Fibroblast of lung (primary cell): ENCODE measurements at regions not wholly inside any gene's neighbourhood (a gene's known extent, or its start where the extent isn't known, plus 50 kb on each side); places are given as distances from the start of the nearest gene placed in this dataset.

Experiments used
- DNase-seq, 2 donors: peaks; one replicate each; pipeline versions ENCODE4 v3.0.0 to v3.0.0-alpha.2; 2010; ENCODE audit warnings: low read depth in 2 of 2
- H2AFZ ChIP-seq: 2 replicates; pipeline ENCODE4 v1.5.1; 2012; ENCODE audit warnings: low read length, control low read depth, inconsistent platforms
- H3K27ac ChIP-seq: 2 replicates; pipeline ENCODE4 v1.5.1; 2011; ENCODE audit warnings: low read length, control low read depth; ENCODE audit not compliant: insufficient read depth
- H3K27me3 ChIP-seq: 2 replicates; pipeline ENCODE4 v1.5.1; 2011; ENCODE audit warnings: mild to moderate bottlenecking, low read length; ENCODE audit not compliant: control insufficient read depth, insufficient read depth
- H3K36me3 ChIP-seq: 2 replicates; pipeline ENCODE4 v1.5.1; 2011; ENCODE audit warnings: low read length; ENCODE audit not compliant: control insufficient read depth, insufficient read depth
- H3K4me1 ChIP-seq: 2 replicates; pipeline ENCODE4 v1.5.1; 2011; ENCODE audit warnings: low read length; ENCODE audit not compliant: control insufficient read depth, insufficient read depth; ENCODE audit errors: extremely low read depth
- H3K4me2 ChIP-seq: 2 replicates; pipeline ENCODE4 v1.5.1; 2011; ENCODE audit warnings: low read length, control low read depth; ENCODE audit not compliant: insufficient read depth; ENCODE audit errors: extremely low read depth
- H3K4me3 ChIP-seq, 4 experiments: fragments of 200-600 bp in 1 of 4; sonication (generic) in 1 of 4; replicated peaks in 1 of 4; 2 replicates each; pipeline ENCODE4 v1.5.1; 2011 to 2016; ENCODE audit warnings: low read length in 4 of 4, low read depth in 3 of 4, mild to moderate bottlenecking in 3 of 4, control low read depth in 2 of 4, inconsistent platforms in 1 of 4, mixed read lengths in 1 of 4; ENCODE audit not compliant: insufficient read depth in 1 of 4; ENCODE audit errors: control extremely low read depth in 1 of 4
- H3K79me2 ChIP-seq: 2 replicates; pipeline ENCODE4 v1.5.1; 2012; ENCODE audit warnings: mild to moderate bottlenecking, low read length, inconsistent platforms; ENCODE audit not compliant: control insufficient read depth, insufficient read depth
- H3K9ac ChIP-seq: 2 replicates; pipeline ENCODE4 v1.5.1; 2011; ENCODE audit warnings: mild to moderate bottlenecking, low read length, control low read depth; ENCODE audit not compliant: insufficient read depth
- H3K9me3 ChIP-seq: 2 replicates; pipeline ENCODE4 v1.5.1; 2012; ENCODE audit warnings: low read depth, low read length; ENCODE audit not compliant: control insufficient read depth, insufficient read depth
- H4K20me1 ChIP-seq: 2 replicates; pipeline ENCODE4 v1.5.1; 2011; ENCODE audit warnings: low read length; ENCODE audit not compliant: control insufficient read depth, insufficient read depth; ENCODE audit errors: extremely low read depth
- EZH2 ChIP-seq: IDR thresholded peaks from 2 replicates; pipeline ENCODE4 v1.5.1; 2012; ENCODE audit warnings: low read length, control low read depth, mild to moderate bottlenecking; ENCODE audit errors: missing control alignments
- TF ChIP-seq, protein P1 (sequence below), 2 donors: IDR thresholded peaks in 1 of 2; conservative IDR thresholded peaks in 1 of 2; 1 replicate in 1 of 2; 2 replicates in 1 of 2; pipeline ENCODE4 v1.5.1; 2011 to 2012; ENCODE audit warnings: low read length in 2 of 2, control low read depth in 1 of 2, inconsistent platforms in 1 of 2, low read depth in 1 of 2, mild to moderate bottlenecking in 1 of 2

DNA sequence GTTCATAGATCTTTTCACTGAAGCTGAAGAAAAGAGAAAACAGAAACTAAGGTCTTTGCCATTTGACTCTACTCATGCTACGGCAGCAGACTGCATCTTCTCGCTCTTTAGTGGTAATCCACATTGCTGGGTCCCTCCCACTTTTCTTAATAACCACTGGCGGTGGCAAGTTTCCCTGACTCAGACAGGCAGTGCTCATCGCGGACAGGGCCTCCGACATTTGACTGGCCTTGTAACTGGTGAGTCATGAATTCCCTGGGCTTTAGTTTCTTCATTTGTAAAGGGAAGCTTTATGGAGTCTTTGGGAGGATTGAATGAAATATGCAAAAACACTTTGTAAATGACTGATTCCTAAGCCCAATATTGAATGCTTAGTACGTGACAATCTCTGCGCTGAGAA, 238.2 kb upstream of the RBBP8 start:
- no peaks in the 10 kb centered on the region for H3K27me3 ChIP-seq
- no peaks in the 10 kb centered on the region for H4K20me1 ChIP-seq
- H3K79me2 ChIP-seq, result no peaks in the 10 kb centered on the region
- peak overlapping the region; percentile 76 for H3K4me2 ChIP-seq
- peak overlapping the region; percentile 20 for H3K27ac ChIP-seq
- DNase-seq, result peak; percentile 94 to 99
- no peaks in the 10 kb centered on the region for H3K36me3 ChIP-seq
- H3K9ac ChIP-seq, result no peak overlapping the region
- H2AFZ ChIP-seq, result no peak overlapping the region
- peaks cover 3% of the 10 kb centered on the region for H3K4me1 ChIP-seq
- TF ChIP-seq, protein P1, sequence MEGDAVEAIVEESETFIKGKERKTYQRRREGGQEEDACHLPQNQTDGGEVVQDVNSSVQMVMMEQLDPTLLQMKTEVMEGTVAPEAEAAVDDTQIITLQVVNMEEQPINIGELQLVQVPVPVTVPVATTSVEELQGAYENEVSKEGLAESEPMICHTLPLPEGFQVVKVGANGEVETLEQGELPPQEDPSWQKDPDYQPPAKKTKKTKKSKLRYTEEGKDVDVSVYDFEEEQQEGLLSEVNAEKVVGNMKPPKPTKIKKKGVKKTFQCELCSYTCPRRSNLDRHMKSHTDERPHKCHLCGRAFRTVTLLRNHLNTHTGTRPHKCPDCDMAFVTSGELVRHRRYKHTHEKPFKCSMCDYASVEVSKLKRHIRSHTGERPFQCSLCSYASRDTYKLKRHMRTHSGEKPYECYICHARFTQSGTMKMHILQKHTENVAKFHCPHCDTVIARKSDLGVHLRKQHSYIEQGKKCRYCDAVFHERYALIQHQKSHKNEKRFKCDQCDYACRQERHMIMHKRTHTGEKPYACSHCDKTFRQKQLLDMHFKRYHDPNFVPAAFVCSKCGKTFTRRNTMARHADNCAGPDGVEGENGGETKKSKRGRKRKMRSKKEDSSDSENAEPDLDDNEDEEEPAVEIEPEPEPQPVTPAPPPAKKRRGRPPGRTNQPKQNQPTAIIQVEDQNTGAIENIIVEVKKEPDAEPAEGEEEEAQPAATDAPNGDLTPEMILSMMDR (conservative IDR thresholded peaks at IDR 0.05 in 1 of 2, IDR thresholded peaks at IDR 0.05 in 1 of 2; ENCODE audit: low read depth in 1 of 2, low read length in 2 of 2), result no peak
- TF ChIP-seq EZH2, result no peak
- H3K9me3 ChIP-seq, result no peaks in the 10 kb centered on the region
- no peak overlapping the region for H3K4me3 ChIP-seq

- peaks cover 3% of the 10 kb centered on the region for H3K4me1 ChIP-seq
- H3K36me3 ChIP-seq, result no peaks in the 10 kb centered on the region
- H3K27me3 ChIP-seq, result no peaks in the 10 kb centered on the region
- H3K4me2 ChIP-seq, result peak overlapping the region; percentile 76
- peak in 1 of 2 donors; percentile 35 for DNase-seq
- H3K9ac ChIP-seq, result no peak overlapping the region
- H3K9me3 ChIP-seq, result no peaks in the 10 kb centered on the region
- peak overlapping the region; percentile 20 for H3K27ac ChIP-seq
- H3K79me2 ChIP-seq, result no peaks in the 10 kb centered on the region
- H3K4me3 ChIP-seq, result no peak overlapping the region
- no peaks in the 10 kb centered on the region for H4K20me1 ChIP-seq
- no peak for TF ChIP-seq EZH2
- TF ChIP-seq, protein P1 (conservative IDR thresholded peaks at IDR 0.05 in 1 of 2, IDR thresholded peaks at IDR 0.05 in 1 of 2; ENCODE audit: low read depth in 1 of 2, low read length in 2 of 2), result no peak
- H2AFZ ChIP-seq, result no peak overlapping the region
These were observed 237.5 kb upstream of the RBBP8 start for GRCh38 chr18:22695674-22696073.

- DNase-seq, result no peak
- Histone ChIP-seq H3K4me1 (peaks cover 1% of the 10 kb centered on the region), H3K36me3 (no peaks in the 10 kb centered on the region), H4K20me1 (no peaks in the 10 kb centered on the region), H3K9me3 (no peaks in the 10 kb centered on the region), H3K27ac (no peak overlapping the region), H3K4me2 (no peak overlapping the region), H3K9ac (no peak overlapping the region), H3K4me3 (no peak overlapping the region), H3K79me2 (no peaks in the 10 kb centered on the region), H3K27me3 (no peaks in the 10 kb centered on the region), H2AFZ (no peak overlapping the region)
- TF ChIP-seq, protein P1 (conservative IDR thresholded peaks at IDR 0.05 in 1 of 2, IDR thresholded peaks at IDR 0.05 in 1 of 2; ENCODE audit: low read depth in 1 of 2, low read length in 2 of 2), result no peak
- no peak for TF ChIP-seq EZH2
These were observed 235.6 kb upstream of the RBBP8 start for GRCh38 chr18:22697561-22697960.
